GM18861 (cell line): ENCODE measurements at regions not wholly inside any gene's neighbourhood (a gene's known extent, or its start where the extent isn't known, plus 50 kb on each side); places are given as distances from the start of the nearest gene placed in this dataset.

Source experiments
- ATAC-seq: cut with Tn5 transposase; IDR thresholded peaks from one replicate; pipeline ENCODE4 v1.9.1; 2021; ENCODE audit not compliant: unreplicated experiment

- ATAC-seq, result no peak
Observed at GRCh38 chr7:131010717-131011431, 276.9 kb upstream of the KLF14 start.

GRCh38 chr7:131011432-131011742 is 277.4 kb upstream of the KLF14 start:
- no peak for ATAC-seq

GRCh38 chr7:131011976-131012375 is 278.0 kb upstream of the KLF14 start:
- ATAC-seq, result no peak

GRCh38 chr7:131012477-131013031 is 278.5 kb upstream of the KLF14 start:
- no peak for ATAC-seq

- no peak for ATAC-seq
Observed at GRCh38 chr7:131013716-131014115, 279.7 kb upstream of the KLF14 start.

- ATAC-seq, result no peak
Observed at GRCh38 chr7:131014906-131015656, 281.1 kb upstream of the KLF14 start.

GRCh38 chr7:131015657-131015958 is 281.6 kb upstream of the KLF14 start:
- ATAC-seq, result no peak

- no peak for ATAC-seq
Observed at GRCh38 chr7:131016230-131016629, 282.2 kb upstream of the KLF14 start.

- ATAC-seq, result no peak
Observed at GRCh38 chr7:131019351-131019750, 285.3 kb upstream of the KLF14 start.

GRCh38 chr7:131020759-131021261 is 286.8 kb upstream of the KLF14 start:
- ATAC-seq, result peak; percentile 43

GRCh38 chr7:131021460-131021859 is 287.5 kb upstream of the KLF14 start:
- no peak for ATAC-seq

- ATAC-seq, result no peak
Observed at GRCh38 chr7:131021902-131022301, 287.9 kb upstream of the KLF14 start.

- ATAC-seq, result peak; percentile 44
Observed at GRCh38 chr7:131026297-131027000, 292.4 kb upstream of the KLF14 start.

GRCh38 chr7:131027287-131027773 is 293.3 kb upstream of the KLF14 start:
- no peak for ATAC-seq

GRCh38 chr7:131028295-131028694 is 294.3 kb upstream of the KLF14 start:
- ATAC-seq, result no peak

- ATAC-seq, result no peak
Observed at GRCh38 chr7:131029002-131029401, 295.0 kb upstream of the KLF14 start.

GRCh38 chr7:131031099-131031868 is 296.4 kb upstream of the MKLN1 start:
- peak; percentile 67 for ATAC-seq

- no peak for ATAC-seq
Observed at GRCh38 chr7:131032786-131033185, 294.9 kb upstream of the MKLN1 start.

GRCh38 chr7:131034166-131034881 is 293.4 kb upstream of the MKLN1 start:
- no peak for ATAC-seq

GRCh38 chr7:131035088-131035770 is 292.4 kb upstream of the MKLN1 start:
- ATAC-seq, result no peak
